PC-9 (cell line): ENCODE measurements at regions not wholly inside any gene's neighbourhood (a gene's known extent, or its start where the extent isn't known, plus 50 kb on each side); places are given as distances from the start of the nearest gene placed in this dataset.

Experiments used
- BruUV-seq: library from RNA; stranded (reverse); fragments of 400-500 nt; replicated peaks from 2 replicates; lab custom pipeline; 2021; lab: Mats Ljungman, UMichigan
- CTCF ChIA-PET: fragments of 300-600 bp; sonication (Branson Sonifier 250); formaldehyde crosslinking; loops from one replicate; lab custom pipeline; 2022; ENCODE audit warnings: antibody characterized with exemption; lab: Charles Lee
- POLR2A ChIA-PET: fragments of 300-600 bp; sonication (Branson Sonifier 250); formaldehyde crosslinking; loops from one replicate; lab custom pipeline; 2022; ENCODE audit warnings: antibody characterized with exemption; ENCODE audit not compliant: unreplicated experiment; lab: Charles Lee
- DNase-seq, 2 experiments: peaks; one replicate each; pipeline versions ENCODE4 v3.0.0 to v3.0.0-alpha.2; 2015 to 2022; ENCODE audit warnings: mixed read lengths in 1 of 2
- H2AFZ ChIP-seq: fragments of 200-600 bp; sonication (generic); 2 replicates; pipeline ENCODE4 v1.8.1; 2017; ENCODE audit warnings: antibody characterized with exemption
- H3F3A ChIP-seq: fragments of 200-600 bp; sonication (generic); 2 replicates; pipeline ENCODE4 v1.8.1; 2017; ENCODE audit warnings: antibody characterized with exemption, mild to moderate bottlenecking, low read depth; ENCODE audit not compliant: insufficient read depth
- H3K27ac ChIP-seq: fragments of 200-600 bp; sonication (generic); 2 replicates; pipeline ENCODE4 v1.6.1; 2016; ENCODE audit warnings: mixed run types
- H3K27me3 ChIP-seq: fragments of 200-600 bp; sonication (generic); 2 replicates; pipeline ENCODE4 v1.6.1; 2016; ENCODE audit warnings: low read depth, mixed run types; ENCODE audit not compliant: insufficient read depth
- H3K36me3 ChIP-seq: fragments of 200-600 bp; sonication (generic); 2 replicates; pipeline ENCODE4 v1.6.1; 2016; ENCODE audit warnings: low read depth, mixed run types
- H3K4me1 ChIP-seq: fragments of 200-600 bp; sonication (generic); replicated peaks from 2 replicates; pipeline ENCODE4 v1.6.1; 2016; ENCODE audit warnings: mixed run types; ENCODE audit not compliant: insufficient read depth
- H3K4me2 ChIP-seq: fragments of 200-600 bp; sonication (generic); 2 replicates; pipeline ENCODE4 v1.6.1; 2017; ENCODE audit warnings: mixed run types
- H3K4me3 ChIP-seq: fragments of 200-600 bp; sonication (generic); 2 replicates; pipeline ENCODE4 v1.6.1; 2016; ENCODE audit warnings: mixed run types
- H3K79me2 ChIP-seq: fragments of 200-600 bp; sonication (generic); 2 replicates; pipeline ENCODE4 v1.6.1; 2017; ENCODE audit warnings: low read depth, mixed run types
- H3K9me2 ChIP-seq: fragments of 200-600 bp; sonication (generic); 2 replicates; pipeline ENCODE4 v1.8.1; 2017; ENCODE audit warnings: mild to moderate bottlenecking; ENCODE audit not compliant: insufficient read depth
- H3K9me3 ChIP-seq: fragments of 200-600 bp; sonication (generic); 2 replicates; pipeline ENCODE4 v1.8.1; 2016; ENCODE audit warnings: low read depth; ENCODE audit not compliant: insufficient read depth
- H4K20me1 ChIP-seq: fragments of 200-600 bp; sonication (generic); 2 replicates; pipeline ENCODE4 v1.8.1; 2017; ENCODE audit not compliant: insufficient read depth
- EZH2 ChIP-seq: fragments of 200-600 bp; sonication (generic); IDR thresholded peaks from 2 replicates; pipeline ENCODE4 v1.8.0; 2017; ENCODE audit warnings: antibody characterized with exemption, low read depth
- intact Hi-C: fragments of 100-400 bp; cut with micrococcal nuclease; formaldehyde crosslinking; loops from one replicate; pipeline ENCODE4 v1.10.0; 2022; ENCODE audit not compliant: unreplicated experiment
- TF ChIP-seq, protein P1 (sequence below): fragments of 200-600 bp; sonication (generic); conservative IDR thresholded peaks from 2 replicates; pipeline ENCODE4 v1.6.1; 2017; ENCODE audit warnings: mixed run types, antibody characterized with exemption, mild to moderate bottlenecking, moderate library complexity

- POLR2A ChIA-PET: no interaction called here
- intact Hi-C loops: no loop called here
- Histone ChIP-seq H3K4me2 (no peak overlapping the region), H3K9me3 (0 out of 2 replicates have a peak, but pooled peaks cover 3% of the 10 kb centered on the region), H3K27me3 (no peaks in the 10 kb centered on the region), H3K79me2 (no peaks in the 10 kb centered on the region), H3K4me1 (no peaks in the 10 kb centered on the region), H3F3A (no peaks in the 10 kb centered on the region), H2AFZ (no peak overlapping the region), H3K9me2 (no peaks in the 10 kb centered on the region), H3K27ac (no peak overlapping the region), H3K36me3 (no peaks in the 10 kb centered on the region), H4K20me1 (no peaks in the 10 kb centered on the region), H3K4me3 (no peak overlapping the region)
- DNase-seq: no peak
- TF ChIP-seq, protein P1, sequence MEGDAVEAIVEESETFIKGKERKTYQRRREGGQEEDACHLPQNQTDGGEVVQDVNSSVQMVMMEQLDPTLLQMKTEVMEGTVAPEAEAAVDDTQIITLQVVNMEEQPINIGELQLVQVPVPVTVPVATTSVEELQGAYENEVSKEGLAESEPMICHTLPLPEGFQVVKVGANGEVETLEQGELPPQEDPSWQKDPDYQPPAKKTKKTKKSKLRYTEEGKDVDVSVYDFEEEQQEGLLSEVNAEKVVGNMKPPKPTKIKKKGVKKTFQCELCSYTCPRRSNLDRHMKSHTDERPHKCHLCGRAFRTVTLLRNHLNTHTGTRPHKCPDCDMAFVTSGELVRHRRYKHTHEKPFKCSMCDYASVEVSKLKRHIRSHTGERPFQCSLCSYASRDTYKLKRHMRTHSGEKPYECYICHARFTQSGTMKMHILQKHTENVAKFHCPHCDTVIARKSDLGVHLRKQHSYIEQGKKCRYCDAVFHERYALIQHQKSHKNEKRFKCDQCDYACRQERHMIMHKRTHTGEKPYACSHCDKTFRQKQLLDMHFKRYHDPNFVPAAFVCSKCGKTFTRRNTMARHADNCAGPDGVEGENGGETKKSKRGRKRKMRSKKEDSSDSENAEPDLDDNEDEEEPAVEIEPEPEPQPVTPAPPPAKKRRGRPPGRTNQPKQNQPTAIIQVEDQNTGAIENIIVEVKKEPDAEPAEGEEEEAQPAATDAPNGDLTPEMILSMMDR: no peak
- no peak for TF ChIP-seq EZH2
- BruUV-seq: no TSS peak
- CTCF ChIA-PET: no interaction called here
Observed at GRCh38 chr3:191952186-191952585, 491.2 kb downstream of the PYDC2 start.

- POLR2A ChIA-PET: no interaction called here
- no TSS peak for BruUV-seq
- Histone ChIP-seq H3K9me3 (0 out of 2 replicates have a peak, but pooled peaks cover 3% of the 10 kb centered on the region), H3K79me2 (no peaks in the 10 kb centered on the region), H3K4me1 (no peaks in the 10 kb centered on the region), H3F3A (no peaks in the 10 kb centered on the region), H3K9me2 (no peaks in the 10 kb centered on the region), H3K27me3 (no peaks in the 10 kb centered on the region), H3K36me3 (no peaks in the 10 kb centered on the region), H3K27ac (no peak overlapping the region), H4K20me1 (no peaks in the 10 kb centered on the region), H2AFZ (no peak overlapping the region), H3K4me2 (no peak overlapping the region), H3K4me3 (no peak overlapping the region)
- TF ChIP-seq EZH2: no peak
- TF ChIP-seq, protein P1: no peak
- intact Hi-C loops: no loop called here
- DNase-seq: no peak
- CTCF ChIA-PET: no interaction called here
Observed at GRCh38 chr3:191952609-191953008, 491.6 kb downstream of the PYDC2 start.

DNA sequence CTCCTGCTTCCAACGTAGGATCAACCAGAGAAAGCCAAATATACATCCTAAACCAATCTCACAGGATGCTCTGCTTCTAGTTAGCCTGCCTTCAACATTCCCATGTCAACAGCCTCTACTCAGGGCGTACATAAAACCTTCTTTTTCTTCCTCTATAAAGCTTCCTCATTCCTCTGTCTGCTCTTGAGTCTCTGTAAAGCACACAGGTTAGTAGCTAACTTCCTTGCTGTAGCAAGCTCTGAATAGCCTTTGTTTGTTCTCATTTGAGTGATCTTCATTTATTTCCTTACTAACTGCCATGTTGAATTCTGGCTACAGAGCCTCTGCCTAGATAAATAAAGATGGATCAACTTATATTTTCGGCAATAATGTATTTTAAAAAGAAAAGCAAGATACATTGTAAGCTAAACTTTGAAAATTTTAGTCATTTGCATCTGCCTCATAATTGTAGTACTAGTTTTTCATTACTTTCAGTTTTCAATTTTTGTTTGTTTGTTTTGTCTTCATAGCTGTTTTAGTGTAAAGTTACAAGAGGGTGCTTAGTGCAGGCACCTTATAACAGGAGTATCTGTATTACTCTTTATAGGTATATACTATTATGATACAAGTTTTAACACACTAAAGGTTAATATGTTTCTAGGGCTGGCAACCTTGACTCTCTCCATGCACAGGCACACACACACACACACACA, 498.2 kb downstream of the PYDC2 start:
- ChIA-PET CTCF (no interaction called here), POLR2A (no interaction called here)
- TF ChIP-seq, protein P1: no peak
- no peak for TF ChIP-seq EZH2
- Histone ChIP-seq H2AFZ (peak overlapping the region; percentile 25; the same call in 1 of the 2 replicates), H3F3A (no peaks in the 10 kb centered on the region), H3K4me3 (no peak overlapping the region), H3K4me1 (no peaks in the 10 kb centered on the region), H3K79me2 (no peaks in the 10 kb centered on the region), H3K9me3 (0 out of 2 replicates have a peak, but pooled peaks cover 3% of the 10 kb centered on the region), H3K9me2 (no peaks in the 10 kb centered on the region), H4K20me1 (no peaks in the 10 kb centered on the region), H3K27me3 (no peaks in the 10 kb centered on the region), H3K27ac (no peak overlapping the region), H3K4me2 (no peak overlapping the region), H3K36me3 (no peaks in the 10 kb centered on the region)
- DNase-seq: no peak
- intact Hi-C loops: no loop called here
- BruUV-seq: no TSS peak
